ENCODE measurements at regions not wholly inside any gene's neighbourhood (a gene's known extent, or its start where the extent isn't known, plus 50 kb on each side); places are given as distances from the start of the nearest gene placed in this dataset.

GRCh38 chr7:108724251-108725100, 154.8 kb downstream of the DNAJB9 start:
- no peak for FAIRE-seq
- no peak for TF ChIP-seq CTCF (IDR thresholded peaks at IDR 0.05; ENCODE audit: insufficient read depth, missing control alignments)

GRCh38 chr7:108735814-108736213, 166.1 kb downstream of the DNAJB9 start:
- DNase-seq (ENCODE audit: insufficient read length, low spot score) (no peak), FAIRE-seq (no peak)

More at GRCh38 chr7:108724251-108725100, 154.8 kb downstream of the DNAJB9 start:
- no peak for DNase-seq (ENCODE audit: insufficient read length, low spot score)

GRCh38 chr7:108736221-108736891, 166.7 kb downstream of the DNAJB9 start:
- FAIRE-seq (no peak), DNase-seq (ENCODE audit: insufficient read length, low spot score) (no peak)
- no peak for TF ChIP-seq CTCF (IDR thresholded peaks at IDR 0.05; ENCODE audit: insufficient read depth, missing control alignments)

More at GRCh38 chr7:108735814-108736213, 166.1 kb downstream of the DNAJB9 start:
- TF ChIP-seq CTCF (IDR thresholded peaks at IDR 0.05; ENCODE audit: insufficient read depth, missing control alignments) = no peak

- TF ChIP-seq CTCF (IDR thresholded peaks at IDR 0.05; ENCODE audit: insufficient read depth, missing control alignments) = no peak
These were observed 201.5 kb downstream of the DNAJB9 start for GRCh38 chr7:108770981-108771745.

GRCh38 chr7:108771853-108772252, 202.2 kb downstream of the DNAJB9 start:
- no peak for TF ChIP-seq CTCF (IDR thresholded peaks at IDR 0.05; ENCODE audit: insufficient read depth, missing control alignments)
- FAIRE-seq (no peak), DNase-seq (ENCODE audit: insufficient read length, low spot score) (no peak)

More at GRCh38 chr7:108770981-108771745, 201.5 kb downstream of the DNAJB9 start:
- DNase-seq (ENCODE audit: insufficient read length, low spot score) (no peak), FAIRE-seq (no peak)

GRCh38 chr7:108777966-108778365, 208.3 kb downstream of the DNAJB9 start:
- no peak for TF ChIP-seq CTCF (IDR thresholded peaks at IDR 0.05; ENCODE audit: insufficient read depth, missing control alignments)
- no peak for FAIRE-seq
- DNase-seq (ENCODE audit: insufficient read length, low spot score) = no peak
